Muscle of back (tissue), 3 donors: ENCODE measurements at regions not wholly inside any gene's neighbourhood (a gene's known extent, or its start where the extent isn't known, plus 50 kb on each side); places are given as distances from the start of the nearest gene placed in this dataset.
"Not testable (repeated sequence)": the region's sequence is repeated elsewhere in the genome, so short reads cannot be mapped to it uniquely, and the experiment has no call there.

ENCODE experiments used
- DNase-seq, 3 donors: peaks; one replicate each; pipeline versions ENCODE4 v3.0.0 to v3.0.0-alpha.2; 2013

DNA sequence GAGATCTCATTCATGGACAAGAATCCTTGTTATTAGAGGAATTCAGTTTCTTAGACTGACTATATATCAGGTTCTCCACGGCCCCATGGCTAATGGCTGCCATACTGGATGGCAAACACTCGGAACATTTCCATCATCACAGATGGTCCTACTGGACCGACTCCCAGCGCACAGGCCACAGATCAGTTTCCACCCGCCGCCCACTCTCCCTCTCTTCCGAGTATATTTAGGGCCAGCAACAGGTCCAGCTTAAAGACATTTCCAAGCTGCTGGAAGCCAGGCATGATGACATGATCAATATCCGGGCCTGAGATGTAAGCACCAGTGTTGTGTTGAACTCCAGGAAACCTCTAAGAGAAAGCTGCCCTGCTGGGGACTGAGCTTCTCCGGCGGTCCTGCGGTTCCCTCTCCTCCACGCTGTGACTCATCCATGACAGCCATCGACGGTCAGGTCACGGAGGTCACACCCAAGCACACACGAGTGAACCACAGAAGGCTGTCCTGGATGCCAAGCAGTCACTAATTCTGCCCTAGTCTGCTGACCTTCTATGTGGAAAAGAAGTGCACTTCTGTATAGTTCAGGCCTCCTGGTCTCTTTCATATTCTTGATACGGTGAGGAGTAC lies 64.4 kb upstream of the LPCAT1 start:
- not testable (repeated sequence) for DNase-seq

DNA sequence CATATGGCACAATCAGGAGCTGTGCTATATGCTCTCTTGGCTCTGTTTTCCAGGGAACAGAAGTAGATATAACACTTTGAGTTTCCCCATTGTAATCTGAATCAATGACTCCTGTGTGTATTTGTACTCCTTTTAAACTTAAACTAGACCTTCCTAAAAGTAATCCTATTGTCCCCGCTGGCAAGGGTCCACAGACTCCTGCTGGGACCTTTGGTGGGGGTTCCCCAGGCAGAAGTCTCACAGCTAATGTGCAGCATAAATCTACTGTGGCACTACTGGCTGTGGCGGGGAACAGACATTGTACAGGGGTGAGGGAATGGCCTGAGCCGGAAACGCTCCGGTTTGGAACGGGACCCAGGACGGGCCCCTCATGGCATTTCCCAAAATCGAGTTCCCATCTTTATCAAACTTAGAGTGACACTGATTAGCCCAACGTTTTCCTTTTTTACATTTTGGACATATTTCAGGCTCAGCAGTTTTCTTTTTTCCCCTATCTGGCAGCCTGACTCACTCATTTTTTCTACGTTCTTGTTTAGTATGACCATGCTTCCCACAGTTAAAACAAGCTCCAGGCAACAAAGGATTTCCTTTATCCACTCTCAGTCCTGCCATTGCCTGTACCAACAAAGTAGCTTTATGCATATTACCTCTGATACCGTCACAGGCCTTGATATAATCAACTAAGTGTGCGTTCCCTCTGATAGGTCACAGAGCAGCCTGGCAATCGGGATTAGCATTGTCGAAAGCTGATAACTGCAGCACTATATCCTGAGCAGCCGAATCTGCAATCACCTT lies 59.5 kb upstream of the LPCAT1 start:
- DNase-seq = not testable (repeated sequence)

DNA sequence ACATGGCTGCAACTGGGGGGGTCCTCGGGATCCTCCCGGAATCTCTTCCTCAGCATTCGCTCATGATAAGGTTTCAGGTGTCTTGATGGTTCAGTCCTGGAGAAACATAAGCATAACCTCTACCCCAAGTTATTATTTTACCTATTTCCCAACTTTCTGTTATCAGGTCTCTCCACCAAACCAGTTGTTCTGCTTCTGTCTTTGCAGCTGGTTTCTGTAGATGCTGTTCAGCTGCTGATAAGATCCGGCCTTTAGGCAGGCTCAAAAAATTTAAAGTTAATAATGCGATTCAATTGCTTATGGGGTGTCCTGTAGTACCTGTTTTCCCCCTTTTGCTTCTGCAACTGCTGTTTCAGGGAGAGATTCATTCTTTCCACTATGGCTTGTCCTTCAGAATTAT lies 55.6 kb upstream of the LPCAT1 start:
- not testable (repeated sequence) for DNase-seq

DNA sequence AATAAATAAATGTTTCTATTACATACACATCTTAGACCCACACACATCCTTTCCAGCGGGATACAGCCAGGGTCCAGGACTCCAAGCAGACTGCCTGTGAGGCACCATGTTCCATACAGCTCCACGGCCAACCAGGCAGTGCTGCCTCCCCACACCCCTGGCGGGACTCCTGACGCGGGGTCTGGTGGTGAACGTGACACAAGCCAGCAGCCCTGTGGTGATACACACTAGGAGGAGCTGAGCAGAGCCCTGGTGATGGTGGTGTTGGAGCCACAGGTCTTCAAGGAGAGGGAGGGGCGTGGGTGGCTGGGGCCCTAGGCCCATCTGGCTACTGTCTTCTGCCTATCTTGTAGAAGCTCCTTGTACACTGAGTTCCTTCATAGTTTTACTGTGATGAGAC lies 53.1 kb upstream of the LPCAT1 start:
- DNase-seq = not testable (repeated sequence)

DNA sequence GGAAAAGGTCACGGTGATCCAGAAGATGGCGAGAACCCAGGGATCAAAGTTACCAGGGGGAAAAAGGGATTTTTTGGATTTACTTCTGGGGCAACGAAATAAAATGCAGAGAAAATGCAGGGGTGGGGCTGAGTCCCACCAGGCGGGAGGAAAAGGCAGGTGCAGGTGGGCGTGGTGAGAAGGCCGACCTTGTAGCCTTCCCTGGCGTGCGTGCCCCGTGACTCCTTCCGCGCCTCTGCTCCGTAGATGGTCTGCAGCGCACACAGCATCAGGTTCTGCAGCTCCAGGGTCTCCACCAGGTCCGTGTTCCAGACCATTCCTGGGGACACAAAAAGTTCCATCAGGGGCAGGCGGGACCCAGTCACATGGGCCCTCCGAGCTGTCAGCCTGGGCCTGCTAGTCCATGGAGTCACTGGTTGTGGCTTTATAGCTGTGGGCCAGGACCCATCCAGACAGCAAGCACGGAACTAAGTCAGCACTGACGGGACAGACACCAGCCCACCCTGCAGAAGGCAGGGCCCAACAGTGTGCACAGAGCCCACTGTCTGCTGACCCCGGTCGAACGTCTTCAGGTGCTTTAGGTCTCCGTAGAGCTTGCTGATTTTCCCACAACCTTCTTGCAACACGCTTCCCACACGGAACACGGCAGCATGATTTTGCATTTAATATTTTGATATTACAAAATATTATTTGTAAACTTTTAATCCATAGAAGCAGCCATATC lies 52.4 kb upstream of the LPCAT1 start:
- DNase-seq = not testable (repeated sequence)

DNA sequence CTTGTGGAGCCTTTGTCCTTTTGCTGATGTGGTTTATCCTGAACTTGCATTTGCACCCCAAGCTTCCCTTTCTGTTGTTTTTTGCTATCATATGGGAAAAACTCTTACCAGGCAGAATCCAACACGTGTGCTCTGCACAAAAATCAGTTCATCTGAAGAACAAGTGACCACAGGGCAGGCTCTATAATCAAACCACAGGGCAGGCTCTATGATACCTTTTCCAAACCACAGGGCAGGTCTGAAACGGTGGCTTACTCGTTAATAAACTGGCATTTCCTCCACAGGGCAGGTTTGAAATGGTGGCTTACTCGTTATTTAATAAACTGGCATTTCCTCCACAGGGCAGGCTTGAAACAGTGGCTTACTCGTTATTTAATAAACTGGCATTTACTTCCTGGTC lies 51.7 kb upstream of the LPCAT1 start:
- not testable (repeated sequence) for DNase-seq

DNA sequence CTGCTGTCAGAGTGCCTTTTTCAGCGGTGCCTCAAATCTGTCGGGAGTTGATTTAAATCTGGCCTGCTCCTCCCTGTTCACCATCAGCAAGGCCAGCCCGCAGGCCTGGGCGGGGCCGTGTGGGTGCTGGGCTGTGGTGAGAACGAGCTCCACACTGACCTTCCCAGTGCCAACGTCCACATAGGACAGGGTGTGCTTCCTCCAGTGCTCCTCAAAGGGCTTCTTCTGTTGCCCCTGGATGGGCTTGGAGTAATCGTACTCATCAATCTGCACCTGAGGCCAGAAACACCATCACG lies 50.2 kb upstream of the LPCAT1 start:
- DNase-seq = not testable (repeated sequence)

DNA sequence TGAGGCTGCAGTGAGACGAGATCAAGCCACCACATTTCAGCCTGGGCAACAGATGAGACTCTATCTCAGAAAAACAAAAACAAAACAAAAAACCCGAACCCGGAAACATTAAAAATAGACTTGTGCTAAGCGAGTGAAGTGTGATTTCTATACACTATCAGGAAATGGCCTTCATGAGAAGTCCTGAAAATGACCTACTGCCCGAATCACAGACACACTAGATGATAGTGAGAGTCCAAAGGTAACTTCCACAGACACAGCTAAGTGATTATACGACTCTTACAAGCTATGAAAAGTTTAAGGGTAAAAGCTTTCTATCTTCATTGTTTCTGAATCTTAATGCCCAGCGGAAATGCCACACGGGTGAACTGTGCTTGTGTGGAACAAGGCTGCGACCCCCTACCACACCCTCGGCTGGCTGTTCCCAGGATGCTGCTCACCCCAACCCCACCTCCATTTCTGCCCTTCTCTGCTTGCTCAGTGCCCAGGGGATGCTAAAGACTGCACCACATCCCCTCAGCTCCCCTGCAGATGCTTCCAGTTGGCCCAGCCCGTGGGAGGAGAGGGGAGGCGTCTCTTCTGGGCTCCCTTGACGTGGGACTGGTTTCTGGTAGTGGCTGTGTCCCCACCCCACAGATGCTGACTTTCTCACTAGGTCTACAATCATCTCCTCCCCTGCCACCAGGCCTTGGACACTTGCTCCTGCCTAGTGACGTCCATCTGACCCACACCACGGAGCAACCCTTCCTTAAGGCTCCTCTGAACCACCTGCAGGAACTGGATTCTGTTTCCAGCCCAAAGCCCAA lies 49.7 kb upstream of the LPCAT1 start:
- not testable (repeated sequence) for DNase-seq
